ENCODE measurements at regions not wholly inside any gene's neighbourhood (a gene's known extent, or its start where the extent isn't known, plus 50 kb on each side); places are given as distances from the start of the nearest gene placed in this dataset.

- no peaks in the 10 kb centered on the region for H4K20me1 ChIP-seq (replicated peaks in 1 of 2; ENCODE audit: control insufficient read depth in 1 of 2, insufficient read depth in 2 of 2, low read length in 2 of 2)
- TF ChIP-seq PHF8 (conservative IDR thresholded peaks at IDR 0.05; ENCODE audit: low read depth, low read length) (no peak), SIX5 (IDR thresholded peaks at IDR 0.05; ENCODE audit: low read depth, low read length) (no peak), NANOG (IDR thresholded peaks at IDR 0.05; ENCODE audit: insufficient read depth, low read depth, low read length, poor library complexity, severe bottlenecking) (no peak), SP2 (IDR thresholded peaks at IDR 0.05; ENCODE audit: low read length) (no peak), EGR1 (IDR thresholded peaks at IDR 0.05; ENCODE audit: borderline replicate concordance, low read depth, low read length) (no peak), CHD1 (IDR thresholded peaks at IDR 0.05; ENCODE audit: low read depth, low read length) (no peak), SIN3A (conservative IDR thresholded peaks at IDR 0.05 in 1 of 2, IDR thresholded peaks at IDR 0.05 in 1 of 2; ENCODE audit: low read depth in 1 of 2, low read length in 2 of 2) (no peak)
- TF ChIP-seq, protein P1, sequence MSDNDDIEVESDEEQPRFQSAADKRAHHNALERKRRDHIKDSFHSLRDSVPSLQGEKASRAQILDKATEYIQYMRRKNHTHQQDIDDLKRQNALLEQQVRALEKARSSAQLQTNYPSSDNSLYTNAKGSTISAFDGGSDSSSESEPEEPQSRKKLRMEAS (IDR thresholded peaks at IDR 0.05), result no peak
- TF ChIP-seq, protein P2, sequence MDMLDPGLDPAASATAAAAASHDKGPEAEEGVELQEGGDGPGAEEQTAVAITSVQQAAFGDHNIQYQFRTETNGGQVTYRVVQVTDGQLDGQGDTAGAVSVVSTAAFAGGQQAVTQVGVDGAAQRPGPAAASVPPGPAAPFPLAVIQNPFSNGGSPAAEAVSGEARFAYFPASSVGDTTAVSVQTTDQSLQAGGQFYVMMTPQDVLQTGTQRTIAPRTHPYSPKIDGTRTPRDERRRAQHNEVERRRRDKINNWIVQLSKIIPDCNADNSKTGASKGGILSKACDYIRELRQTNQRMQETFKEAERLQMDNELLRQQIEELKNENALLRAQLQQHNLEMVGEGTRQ (IDR thresholded peaks at IDR 0.05; ENCODE audit: low read length), result no peak
Observed at GRCh38 chr3:177715980-177716379, 518.7 kb upstream of the TBL1XR1 start.

More at GRCh38 chr3:177715980-177716379, 518.7 kb upstream of the TBL1XR1 start:
- CTCF ChIA-PET (ENCODE audit: partially characterized antibody), result no interaction called here
- H3K4me3 ChIP-seq (ENCODE audit: extremely low read depth in 1 of 4, insufficient read depth in 2 of 4, low read depth in 3 of 4, low read length in 4 of 4), result no peak overlapping the region
- POLR2A ChIA-PET (ENCODE audit: partially characterized antibody), result no interaction called here
- H3K9ac ChIP-seq (replicated peaks in 1 of 4; ENCODE audit: extremely low read depth in 1 of 4, low read depth in 3 of 4, low read length in 3 of 4), result no peak overlapping the region
- FAIRE-seq, result no peak
- no peak overlapping the region for H3K18ac ChIP-seq (ENCODE audit: extremely low read depth, low read length)
- no peak overlapping the region for H2AK5ac ChIP-seq (ENCODE audit: low read depth, low read length)
- no peaks in the 10 kb centered on the region for H3K79me1 ChIP-seq (ENCODE audit: low read depth, low read length)
- H3K79me2 ChIP-seq (ENCODE audit: control insufficient read depth in 1 of 2, insufficient read depth in 2 of 2, low read length in 2 of 2), result no peaks in the 10 kb centered on the region
- H3K9me3 ChIP-seq (ENCODE audit: insufficient read depth in 2 of 2, low read depth in 1 of 2, low read length in 1 of 2), result 0 out of 4 replicates have a peak, but pooled peaks cover 0 to 3% of the 10 kb centered on the region in 2 experiments
- no peak overlapping the region for H3K4ac ChIP-seq (replicated peaks; ENCODE audit: insufficient read length, low read depth, low read length)
- H3K23ac ChIP-seq (ENCODE audit: insufficient read length), result no peak overlapping the region
- no peaks in the 10 kb centered on the region for H3K27me3 ChIP-seq (replicated peaks in 1 of 4; ENCODE audit: control insufficient read depth in 3 of 4, extremely low read depth in 1 of 4, insufficient read depth in 3 of 4, low read length in 3 of 4)
- H3K56ac ChIP-seq (replicated peaks; ENCODE audit: insufficient read length, low read depth, low read length), result no peak overlapping the region
- H2AFZ ChIP-seq (ENCODE audit: low read length), result no peak overlapping the region
- H2BK5ac ChIP-seq (ENCODE audit: low read depth, low read length), result no peak overlapping the region
- H3K14ac ChIP-seq (ENCODE audit: insufficient read length), result no peak overlapping the region
- H2BK15ac ChIP-seq (ENCODE audit: low read length), result no peak overlapping the region
- peaks cover 0 to 2% (median 0%) of the 10 kb centered on the region in 4 experiments; a peak in 2 of 7 replicates for H3K4me1 ChIP-seq (replicated peaks in 1 of 4; ENCODE audit: control insufficient read depth in 3 of 4, insufficient read depth in 4 of 4, low read length in 3 of 4)
- no peak overlapping the region for H4K91ac ChIP-seq (replicated peaks; ENCODE audit: insufficient read length, low read length)
- no peak overlapping the region for H3K27ac ChIP-seq (ENCODE audit: low read depth, low read length)
- H2BK12ac ChIP-seq (ENCODE audit: low read depth, low read length), result no peak overlapping the region
- no peak overlapping the region for H4K5ac ChIP-seq (ENCODE audit: insufficient read length, low read depth, low read length)
- no peak overlapping the region for H3K4me2 ChIP-seq (ENCODE audit: insufficient read depth in 1 of 2, low read depth in 2 of 2, low read length in 2 of 2)
- no peak for DNase-seq (ENCODE audit: low read depth in 1 of 2, low spot score in 2 of 2)
- no peaks in the 10 kb centered on the region for H3K23me2 ChIP-seq (ENCODE audit: low read depth, low read length)
- H2BK20ac ChIP-seq (ENCODE audit: low read length), result no peak overlapping the region
- no peak overlapping the region for H4K8ac ChIP-seq (ENCODE audit: extremely low read depth, insufficient read depth, low read length)
- H3K36me3 ChIP-seq (ENCODE audit: control insufficient read depth in 2 of 4, insufficient read depth in 4 of 4, low read length in 3 of 4), result no peaks in the 10 kb centered on the region
- H2BK120ac ChIP-seq (replicated peaks; ENCODE audit: low read depth, low read length), result no peak overlapping the region
- WGBS, 2 experiments (ENCODE audit: extremely low coverage in 1 of 2, insufficient coverage in 1 of 2, insufficient read length in 1 of 2, insufficient replicate concordance in 2 of 2, low coverage in 1 of 2, low lambda C conversion rate in 2 of 2, missing lambda C conversion rate in 1 of 2), result 95% methylated on average over 3 of the region's 3 CpGs; no CpG with 5 or more reads in 1 of the 2 experiments
